Mesothelial cell of epicardium (in vitro differentiated cells): ENCODE measurements at regions not wholly inside any gene's neighbourhood (a gene's known extent, or its start where the extent isn't known, plus 50 kb on each side); places are given as distances from the start of the nearest gene placed in this dataset.

Experiments
- DNase-seq, 2 experiments: peaks; one replicate each; pipeline ENCODE4 v3.0.0; 2021; ENCODE audit warnings: low spot score in 2 of 2; ENCODE audit not compliant: unreplicated experiment in 2 of 2
- H3K27ac Mint-ChIP-seq: 2 replicates; pipeline ENCODE4 v1.8.0; 2021; ENCODE audit warnings: mixed read lengths
- H3K27me3 Mint-ChIP-seq: 2 replicates; pipeline ENCODE4 v1.8.0; 2021; ENCODE audit warnings: low read depth, mixed read lengths
- H3K36me3 Mint-ChIP-seq: 2 replicates; pipeline ENCODE4 v1.8.0; 2021; ENCODE audit warnings: mixed read lengths
- H3K4me1 Mint-ChIP-seq: 2 replicates; pipeline ENCODE4 v1.8.0; 2021; ENCODE audit warnings: mixed read lengths
- H3K4me3 Mint-ChIP-seq: 2 replicates; pipeline ENCODE4 v1.8.0; 2021; ENCODE audit warnings: mild to moderate bottlenecking, moderate library complexity, mixed read lengths
- H3K9me3 Mint-ChIP-seq: 2 replicates; pipeline ENCODE4 v1.8.0; 2021; ENCODE audit warnings: mixed read lengths
- TF ChIP-seq, protein P1 (sequence below): fragments of 200-600 bp; sonication (generic); IDR thresholded peaks from one replicate; pipeline ENCODE4 v1.5.0; 2021; ENCODE audit warnings: antibody characterized with exemption; ENCODE audit not compliant: unreplicated experiment

DNA sequence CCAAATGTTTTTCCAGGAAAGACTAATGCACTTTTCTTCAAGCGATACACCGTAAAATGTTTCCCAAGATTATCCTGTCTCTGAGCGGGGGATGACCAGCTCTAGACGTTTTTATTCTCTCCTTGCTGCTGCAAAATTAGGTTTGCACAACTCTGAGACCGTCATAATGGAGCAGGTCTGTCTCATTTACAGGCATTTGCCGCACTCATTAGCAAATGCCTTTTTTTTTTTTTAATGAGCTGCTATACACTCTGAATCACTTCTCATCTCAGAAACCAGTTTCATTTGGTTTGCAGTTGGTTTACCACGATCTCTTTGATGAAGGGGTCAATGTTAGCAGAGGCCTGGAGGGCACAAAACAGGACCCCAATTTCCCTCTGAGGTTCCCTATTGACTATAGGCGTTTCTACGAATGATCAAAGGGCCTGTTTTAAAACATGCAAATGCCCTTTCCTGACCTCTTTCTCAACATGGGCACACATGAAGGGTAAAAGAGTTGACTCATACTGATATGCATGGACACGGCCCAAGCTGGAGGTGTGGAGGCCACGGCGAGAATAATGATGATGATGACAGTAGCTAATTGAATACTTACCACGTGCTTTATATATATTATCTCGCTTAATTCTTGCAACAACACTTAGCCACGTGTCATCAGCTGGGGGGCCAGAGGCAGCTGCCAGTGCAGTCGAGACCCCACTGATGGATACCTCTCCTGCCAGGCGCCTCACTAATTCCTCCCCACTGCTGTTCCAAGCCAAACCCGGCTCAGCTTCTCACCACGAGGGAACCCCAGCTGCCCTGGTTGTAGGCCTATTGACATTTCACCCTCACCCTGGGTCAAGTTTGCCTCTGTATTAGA is 89.9 kb upstream of the PTCH1 start:
- H3K4me1 Mint-ChIP-seq: peaks cover 35% of the 10 kb centered on the region
- H3K4me3 Mint-ChIP-seq: peak overlapping the region; percentile 2
- no peaks in the 10 kb centered on the region for H3K9me3 Mint-ChIP-seq
- H3K36me3 Mint-ChIP-seq: no peaks in the 10 kb centered on the region
- H3K27me3 Mint-ChIP-seq: peaks cover 3% of the 10 kb centered on the region
- peak overlapping the region; percentile 77 for H3K27ac Mint-ChIP-seq
- DNase-seq: no peak
- TF ChIP-seq, protein P1, sequence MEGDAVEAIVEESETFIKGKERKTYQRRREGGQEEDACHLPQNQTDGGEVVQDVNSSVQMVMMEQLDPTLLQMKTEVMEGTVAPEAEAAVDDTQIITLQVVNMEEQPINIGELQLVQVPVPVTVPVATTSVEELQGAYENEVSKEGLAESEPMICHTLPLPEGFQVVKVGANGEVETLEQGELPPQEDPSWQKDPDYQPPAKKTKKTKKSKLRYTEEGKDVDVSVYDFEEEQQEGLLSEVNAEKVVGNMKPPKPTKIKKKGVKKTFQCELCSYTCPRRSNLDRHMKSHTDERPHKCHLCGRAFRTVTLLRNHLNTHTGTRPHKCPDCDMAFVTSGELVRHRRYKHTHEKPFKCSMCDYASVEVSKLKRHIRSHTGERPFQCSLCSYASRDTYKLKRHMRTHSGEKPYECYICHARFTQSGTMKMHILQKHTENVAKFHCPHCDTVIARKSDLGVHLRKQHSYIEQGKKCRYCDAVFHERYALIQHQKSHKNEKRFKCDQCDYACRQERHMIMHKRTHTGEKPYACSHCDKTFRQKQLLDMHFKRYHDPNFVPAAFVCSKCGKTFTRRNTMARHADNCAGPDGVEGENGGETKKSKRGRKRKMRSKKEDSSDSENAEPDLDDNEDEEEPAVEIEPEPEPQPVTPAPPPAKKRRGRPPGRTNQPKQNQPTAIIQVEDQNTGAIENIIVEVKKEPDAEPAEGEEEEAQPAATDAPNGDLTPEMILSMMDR: no peak

DNA sequence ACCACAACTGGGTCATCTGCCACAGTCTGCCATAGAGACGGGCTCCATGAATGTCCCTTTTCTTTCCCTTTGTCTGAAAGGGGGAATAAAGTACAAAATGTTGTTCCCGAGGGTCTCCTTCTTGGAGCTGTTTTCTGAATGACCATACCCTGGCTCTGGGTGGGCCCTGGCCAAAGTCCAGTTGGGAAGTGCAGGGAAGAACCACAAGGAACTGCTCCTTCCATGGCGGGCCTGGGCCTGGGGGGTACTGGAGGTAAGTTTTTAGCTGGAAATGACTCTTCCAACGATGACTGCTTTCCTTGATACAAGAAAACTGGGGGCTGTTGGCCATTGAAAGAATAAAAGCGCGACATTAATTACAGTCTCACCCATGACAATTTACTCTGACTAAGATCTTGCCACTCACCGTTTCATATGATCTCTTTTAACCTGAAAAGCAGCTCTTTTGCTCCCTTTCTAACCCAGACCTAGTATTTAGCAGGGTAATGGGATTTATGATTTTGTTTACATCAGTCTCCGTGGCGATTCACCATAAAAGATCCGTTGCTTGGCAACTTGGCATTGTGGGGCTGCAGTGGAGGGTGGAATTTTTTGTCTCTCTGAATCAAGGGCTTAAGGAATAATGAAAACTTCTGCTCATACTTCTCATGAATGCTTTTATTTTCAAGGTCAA is 89.2 kb upstream of the PTCH1 start:
- Mint-ChIP-seq H3K9me3 (no peaks in the 10 kb centered on the region), H3K27ac (peak overlapping the region; percentile 77), H3K27me3 (peaks cover under 1% of the 10 kb centered on the region), H3K4me1 (peaks cover 39% of the 10 kb centered on the region), H3K36me3 (no peaks in the 10 kb centered on the region), H3K4me3 (peak overlapping the region; percentile 2)
- TF ChIP-seq, protein P1: no peak
- DNase-seq: no peak

DNA sequence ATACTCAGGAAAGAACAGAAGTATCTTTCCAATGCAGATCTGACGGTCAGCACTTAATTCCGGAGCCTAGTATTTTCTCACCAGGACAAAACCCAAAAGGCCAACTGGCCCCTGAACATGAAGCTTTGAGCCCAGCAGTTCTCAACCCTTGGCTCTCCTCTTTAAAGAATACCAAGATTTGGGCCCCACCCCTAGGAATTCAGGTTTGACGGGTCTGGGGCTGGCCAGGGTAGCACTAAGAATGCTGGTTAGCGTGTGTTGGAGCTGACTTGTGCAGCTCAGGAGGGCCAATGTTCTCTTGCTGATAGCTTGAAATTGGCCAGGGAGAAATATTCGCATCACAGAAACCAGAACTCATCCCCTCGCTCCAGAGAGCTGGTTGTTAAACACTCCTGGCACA is 88.3 kb upstream of the PTCH1 start:
- Mint-ChIP-seq H3K27me3 (peaks cover 2% of the 10 kb centered on the region), H3K4me3 (no peak overlapping the region), H3K36me3 (no peaks in the 10 kb centered on the region), H3K4me1 (peaks cover 39% of the 10 kb centered on the region), H3K27ac (no peak overlapping the region), H3K9me3 (no peaks in the 10 kb centered on the region)
- TF ChIP-seq, protein P1: no peak
- peak in 1 of 2 experiments; percentile 45 for DNase-seq

DNA sequence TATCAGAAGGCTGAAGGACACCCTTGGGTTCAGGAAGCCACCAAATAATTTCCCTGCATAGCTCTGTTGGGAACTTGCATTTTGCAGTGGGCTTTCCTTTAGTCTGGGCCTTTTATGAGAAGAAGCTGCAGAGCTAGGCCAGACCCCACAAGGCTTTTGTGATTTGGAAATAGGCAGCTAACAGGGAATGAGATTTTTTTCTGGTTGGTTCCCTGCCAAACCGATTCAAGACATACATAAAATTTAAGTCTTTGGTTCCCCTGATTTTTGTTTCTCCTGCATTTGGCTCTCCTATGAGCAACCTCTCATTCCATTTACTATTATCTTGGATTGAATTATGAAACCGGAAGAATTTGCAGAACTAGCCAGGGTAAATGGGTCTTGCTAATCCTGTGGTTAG is 81.5 kb upstream of the PTCH1 start:
- Mint-ChIP-seq H3K4me1 (peaks cover 9% of the 10 kb centered on the region), H3K27me3 (peaks cover 2% of the 10 kb centered on the region), H3K9me3 (no peaks in the 10 kb centered on the region), H3K4me3 (no peak overlapping the region), H3K27ac (peak overlapping the region; percentile 16), H3K36me3 (no peaks in the 10 kb centered on the region)
- no peak for DNase-seq
- TF ChIP-seq, protein P1: no peak

DNA sequence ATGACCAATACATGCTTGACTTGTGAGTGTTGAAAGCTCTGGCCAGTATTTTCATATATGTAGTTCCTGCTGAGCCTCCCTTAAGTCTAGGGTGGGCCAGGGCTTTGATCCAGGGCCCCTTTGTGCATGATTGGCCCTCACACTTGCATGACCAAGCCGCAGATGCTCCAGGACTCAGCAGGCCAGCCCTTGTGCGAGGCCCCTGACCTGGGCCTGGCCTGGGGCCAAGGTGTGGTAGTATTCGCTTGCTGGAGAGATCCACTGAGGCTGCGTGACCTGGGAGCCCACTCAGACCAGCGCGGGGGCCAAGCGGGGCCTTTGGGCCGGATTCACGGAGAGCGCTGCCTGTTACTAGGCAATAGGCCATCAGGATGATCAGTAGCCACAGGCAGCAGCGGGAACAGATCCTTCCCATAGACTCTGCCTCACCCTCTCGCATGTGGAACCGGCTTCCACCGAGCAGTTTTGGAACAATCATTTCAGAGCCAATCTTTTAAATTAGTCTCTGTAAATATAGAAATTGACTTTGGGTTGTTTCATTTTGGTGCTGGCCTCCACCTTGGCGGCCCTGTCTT is 79.0 kb upstream of the PTCH1 start:
- DNase-seq: no peak
- no peaks in the 10 kb centered on the region for H3K4me1 Mint-ChIP-seq
- no peak overlapping the region for H3K27ac Mint-ChIP-seq
- peaks cover 13% of the 10 kb centered on the region for H3K27me3 Mint-ChIP-seq
- H3K4me3 Mint-ChIP-seq: no peak overlapping the region
- no peaks in the 10 kb centered on the region for H3K36me3 Mint-ChIP-seq
- H3K9me3 Mint-ChIP-seq: no peaks in the 10 kb centered on the region
- TF ChIP-seq, protein P1: no peak
